Esophagus muscularis mucosa (tissue), 3 donors: ENCODE measurements at regions not wholly inside any gene's neighbourhood (a gene's known extent, or its start where the extent isn't known, plus 50 kb on each side); places are given as distances from the start of the nearest gene placed in this dataset.

ENCODE experiments used
- POLR2A ChIP-seq: fragments of 450-650 bp; IDR thresholded peaks from one replicate; pipeline ENCODE4 v1.6.1; 2017; ENCODE audit warnings: antibody characterized with exemption, moderate library complexity, mild to moderate bottlenecking, low read depth
- POLR2AphosphoS5 ChIP-seq, 2 donors: sonication (generic); formaldehyde crosslinking; IDR thresholded peaks; one replicate each; pipeline ENCODE4 v1.6.1; 2017; ENCODE audit warnings: antibody characterized with exemption in 2 of 2
- TF ChIP-seq, protein P1 (sequence below), 3 experiments: fragments of 200-600 bp in 2 of 3; fragments of 450-650 bp in 1 of 3; sonication (generic) in 2 of 3; IDR thresholded peaks; one replicate each; pipeline ENCODE4 v1.5.1; 2017 to 2019; ENCODE audit warnings: antibody characterized with exemption in 3 of 3, mild to moderate bottlenecking in 2 of 3, moderate library complexity in 1 of 3

GRCh38 chr4:133938061-133938460, 263.5 kb downstream of the PABPC4L start:
- TF ChIP-seq, protein P1, sequence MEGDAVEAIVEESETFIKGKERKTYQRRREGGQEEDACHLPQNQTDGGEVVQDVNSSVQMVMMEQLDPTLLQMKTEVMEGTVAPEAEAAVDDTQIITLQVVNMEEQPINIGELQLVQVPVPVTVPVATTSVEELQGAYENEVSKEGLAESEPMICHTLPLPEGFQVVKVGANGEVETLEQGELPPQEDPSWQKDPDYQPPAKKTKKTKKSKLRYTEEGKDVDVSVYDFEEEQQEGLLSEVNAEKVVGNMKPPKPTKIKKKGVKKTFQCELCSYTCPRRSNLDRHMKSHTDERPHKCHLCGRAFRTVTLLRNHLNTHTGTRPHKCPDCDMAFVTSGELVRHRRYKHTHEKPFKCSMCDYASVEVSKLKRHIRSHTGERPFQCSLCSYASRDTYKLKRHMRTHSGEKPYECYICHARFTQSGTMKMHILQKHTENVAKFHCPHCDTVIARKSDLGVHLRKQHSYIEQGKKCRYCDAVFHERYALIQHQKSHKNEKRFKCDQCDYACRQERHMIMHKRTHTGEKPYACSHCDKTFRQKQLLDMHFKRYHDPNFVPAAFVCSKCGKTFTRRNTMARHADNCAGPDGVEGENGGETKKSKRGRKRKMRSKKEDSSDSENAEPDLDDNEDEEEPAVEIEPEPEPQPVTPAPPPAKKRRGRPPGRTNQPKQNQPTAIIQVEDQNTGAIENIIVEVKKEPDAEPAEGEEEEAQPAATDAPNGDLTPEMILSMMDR (IDR thresholded peaks at IDR 0.05), result no peak
- TF ChIP-seq POLR2AphosphoS5 (IDR thresholded peaks at IDR 0.05) (no peak), POLR2A (no peak)
